MM.1S (cell line): ENCODE measurements at regions not wholly inside any gene's neighbourhood (a gene's known extent, or its start where the extent isn't known, plus 50 kb on each side); places are given as distances from the start of the nearest gene placed in this dataset.
"Not testable (repeated sequence)": the region's sequence is repeated elsewhere in the genome, so short reads cannot be mapped to it uniquely, and the experiment has no call there.

ENCODE experiments used
- DNase-seq: peaks from one replicate; pipeline ENCODE4 v3.0.0-alpha.2; 2015
- H2AFZ ChIP-seq: fragments of 300-600 bp; sonication (generic); 2 replicates; pipeline ENCODE4 v1.6.0; 2016; ENCODE audit warnings: antibody characterized with exemption, low read length
- H3F3A ChIP-seq: fragments of 300-600 bp; sonication (generic); 2 replicates; pipeline ENCODE4 v1.6.1; 2016; ENCODE audit warnings: mild to moderate bottlenecking, antibody characterized with exemption, low read length, moderate library complexity, mixed read lengths; ENCODE audit not compliant: insufficient read depth
- H3K27ac ChIP-seq: fragments of 300-600 bp; sonication (generic); 2 replicates; pipeline ENCODE4 v1.5.1; 2016; ENCODE audit warnings: mild to moderate bottlenecking, low read length
- H3K27me3 ChIP-seq: fragments of 300-600 bp; sonication (generic); replicated peaks from 2 replicates; pipeline ENCODE4 v1.6.0; 2016; ENCODE audit warnings: low read length; ENCODE audit not compliant: insufficient read depth
- H3K36me3 ChIP-seq: fragments of 300-600 bp; sonication (generic); replicated peaks from 2 replicates; pipeline ENCODE4 v1.6.1; 2016; ENCODE audit warnings: mild to moderate bottlenecking, low read length, mixed read lengths; ENCODE audit not compliant: insufficient read depth
- H3K4me1 ChIP-seq: fragments of 300-600 bp; sonication (generic); 2 replicates; pipeline ENCODE4 v1.6.1; 2016; ENCODE audit warnings: low read length, mixed read lengths
- H3K4me2 ChIP-seq: fragments of 300-600 bp; sonication (generic); 2 replicates; pipeline ENCODE4 v1.6.0; 2016; ENCODE audit warnings: low read depth, low read length
- H3K4me3 ChIP-seq: fragments of 300-600 bp; sonication (generic); 2 replicates; pipeline ENCODE4 v1.5.1; 2016; ENCODE audit warnings: low read length, mixed read lengths
- H3K79me2 ChIP-seq: fragments of 300-600 bp; sonication (generic); 2 replicates; pipeline ENCODE4 v1.6.1; 2016; ENCODE audit warnings: mixed run types, low read length, mixed read lengths
- H3K9ac ChIP-seq: fragments of 300-600 bp; sonication (generic); 2 replicates; pipeline ENCODE4 v1.6.1; 2016; ENCODE audit warnings: low read length, mixed read lengths
- H3K9me2 ChIP-seq: fragments of 300-600 bp; sonication (generic); replicated peaks from 2 replicates; pipeline ENCODE4 v1.6.1; 2016; ENCODE audit warnings: mild to moderate bottlenecking, low read length, mixed read lengths; ENCODE audit not compliant: insufficient read depth
- H3K9me3 ChIP-seq: fragments of 300-600 bp; sonication (generic); replicated peaks from 2 replicates; pipeline ENCODE4 v1.6.1; 2016; ENCODE audit warnings: mild to moderate bottlenecking, low read length, mixed read lengths; ENCODE audit not compliant: insufficient read depth
- H4K20me1 ChIP-seq: fragments of 300-600 bp; sonication (generic); 2 replicates; pipeline ENCODE4 v1.6.1; 2016; ENCODE audit warnings: mild to moderate bottlenecking, low read length, moderate library complexity, mixed read lengths; ENCODE audit not compliant: insufficient read depth
- CTCF ChIP-seq: fragments of 300-600 bp; sonication (generic); IDR thresholded peaks from 2 replicates; pipeline ENCODE4 v1.5.1; 2016; ENCODE audit warnings: antibody characterized with exemption, low read length, mixed read lengths
- EZH2 ChIP-seq: fragments of 300-600 bp; sonication (generic); optimal IDR thresholded peaks from 2 replicates; pipeline ENCODE3; 2017; ENCODE audit warnings: low read depth, mild to moderate bottlenecking, antibody characterized with exemption, low read length, mixed read lengths
- EZH2phosphoT487 ChIP-seq: fragments of 300-600 bp; sonication (generic); IDR thresholded peaks from 2 replicates; pipeline ENCODE4 v1.6.1; 2018; ENCODE audit warnings: antibody characterized with exemption, low read length

GRCh38 chr15:35271371-35272043, 186.4 kb upstream of the NANOGP8 start:
- Histone ChIP-seq H4K20me1 (no peaks in the 10 kb centered on the region), H3F3A (no peaks in the 10 kb centered on the region), H3K27me3 (no peaks in the 10 kb centered on the region), H3K9me2 (no peaks in the 10 kb centered on the region), H3K9me3 (no peaks in the 10 kb centered on the region), H3K79me2 (no peaks in the 10 kb centered on the region), H3K9ac (no peak overlapping the region), H3K4me2 (no peak overlapping the region), H2AFZ (no peak overlapping the region), H3K36me3 (no peaks in the 10 kb centered on the region), H3K4me1 (no peaks in the 10 kb centered on the region), H3K4me3 (no peak overlapping the region), H3K27ac (no peak overlapping the region)
- TF ChIP-seq EZH2 (no peak), EZH2phosphoT487 (no peak), CTCF (no peak)
- no peak for DNase-seq

GRCh38 chr15:35260941-35261340, 175.8 kb upstream of the NANOGP8 start:
- Histone ChIP-seq H3F3A (no peaks in the 10 kb centered on the region), H3K27me3 (no peaks in the 10 kb centered on the region), H3K4me1 (no peaks in the 10 kb centered on the region), H3K9me3 (no peaks in the 10 kb centered on the region), H3K4me2 (no peak overlapping the region), H3K4me3 (no peak overlapping the region), H4K20me1 (no peaks in the 10 kb centered on the region), H3K9ac (no peak overlapping the region), H3K36me3 (no peaks in the 10 kb centered on the region), H3K27ac (no peak overlapping the region), H3K9me2 (no peaks in the 10 kb centered on the region), H2AFZ (no peak overlapping the region), H3K79me2 (no peaks in the 10 kb centered on the region)
- TF ChIP-seq EZH2 (no peak), CTCF (no peak)
- DNase-seq = no peak

- not testable (repeated sequence) for H3K9ac ChIP-seq, H2AFZ ChIP-seq, H3K9me3 ChIP-seq, H3K4me1 ChIP-seq, H4K20me1 ChIP-seq, H3K4me2 ChIP-seq, H3F3A ChIP-seq, H3K27me3 ChIP-seq, H3K36me3 ChIP-seq, H3K27ac ChIP-seq, H3K9me2 ChIP-seq, DNase-seq, H3K79me2 ChIP-seq, H3K4me3 ChIP-seq
Observed at GRCh38 chr15:35260274-35260673, 175.2 kb upstream of the NANOGP8 start.

- H3K4me3 ChIP-seq = no peak overlapping the region
- no peaks in the 10 kb centered on the region for H4K20me1 ChIP-seq
- no peaks in the 10 kb centered on the region for H3K79me2 ChIP-seq
- no peaks in the 10 kb centered on the region for H3K4me1 ChIP-seq
- no peaks in the 10 kb centered on the region for H3K27me3 ChIP-seq
- no peak overlapping the region for H3K4me2 ChIP-seq
- DNase-seq = no peak
- no peaks in the 10 kb centered on the region for H3K9me3 ChIP-seq
- H2AFZ ChIP-seq = no peak overlapping the region
- no peaks in the 10 kb centered on the region for H3F3A ChIP-seq
- TF ChIP-seq EZH2phosphoT487 (no peak), CTCF (no peak), EZH2 (no peak)
- no peaks in the 10 kb centered on the region for H3K9me2 ChIP-seq
- no peak overlapping the region for H3K27ac ChIP-seq
- no peaks in the 10 kb centered on the region for H3K36me3 ChIP-seq
- H3K9ac ChIP-seq = no peak overlapping the region
Observed at GRCh38 chr15:35256551-35256950, 171.5 kb upstream of the NANOGP8 start.
